GM12892 (cell line): ENCODE measurements at regions not wholly inside any gene's neighbourhood (a gene's known extent, or its start where the extent isn't known, plus 50 kb on each side); places are given as distances from the start of the nearest gene placed in this dataset.

Experiments used
- POLR2A ChIP-seq: IDR thresholded peaks from 2 replicates; pipeline ENCODE4 v1.6.1; 2011; ENCODE audit warnings: low read depth, low read length, control low read depth
- POLR2AphosphoS5 ChIP-seq: IDR thresholded peaks from 2 replicates; pipeline ENCODE4 v1.6.1; 2011; ENCODE audit warnings: low read depth, low read length, control low read depth
- TAF1 ChIP-seq: IDR thresholded peaks from 2 replicates; pipeline ENCODE4 v1.6.1; 2011; ENCODE audit warnings: low read depth, mild to moderate bottlenecking, control low read depth, low read length, borderline replicate concordance

DNA sequence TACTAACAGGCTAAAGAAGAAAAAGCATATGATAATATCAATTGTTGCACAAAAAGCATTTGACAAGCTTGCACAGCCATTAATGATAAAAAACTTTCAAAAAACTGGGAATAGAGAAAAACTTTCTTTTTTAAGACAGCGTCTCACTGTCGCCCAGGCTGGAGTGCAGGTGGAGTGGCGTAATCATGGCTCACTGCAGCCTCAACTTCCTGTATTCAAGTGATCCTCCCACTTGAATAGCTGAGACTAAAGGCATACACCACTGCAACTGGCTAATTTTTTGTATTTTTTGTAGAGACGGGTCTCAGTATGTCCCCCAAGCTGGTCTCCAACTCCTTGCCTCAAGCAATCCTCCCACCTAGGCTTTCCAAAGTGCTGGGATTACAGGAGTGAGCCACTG is 382.8 kb downstream of the TSHZ3 start:
- TF ChIP-seq POLR2AphosphoS5 = no peak
- no peak for TF ChIP-seq POLR2A
- TF ChIP-seq TAF1 = no peak
